ENCODE measurements at regions not wholly inside any gene's neighbourhood (a gene's known extent, or its start where the extent isn't known, plus 50 kb on each side); places are given as distances from the start of the nearest gene placed in this dataset.
"Not testable (repeated sequence)": the region's sequence is repeated elsewhere in the genome, so short reads cannot be mapped to it uniquely, and the experiment has no call there.

DNA sequence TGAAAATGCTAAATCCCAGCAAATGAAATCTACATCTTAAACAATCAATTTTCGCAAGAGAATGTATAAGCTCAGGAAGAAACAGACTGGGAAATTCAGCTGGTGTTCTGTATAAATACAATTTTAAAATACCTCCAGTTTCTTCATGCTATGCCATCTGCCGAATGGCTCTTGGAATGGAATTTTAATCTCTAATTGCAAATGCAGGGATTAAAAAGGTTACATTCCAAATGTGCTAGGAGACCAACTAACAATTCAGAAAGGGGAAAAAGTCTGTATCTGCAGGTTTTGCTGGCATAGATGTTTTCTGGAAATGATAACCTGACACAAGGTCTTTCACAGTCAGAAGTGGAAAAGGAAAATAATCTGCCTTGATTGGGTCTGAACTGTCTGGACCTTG, 379.7 kb downstream of the MAT2B start:
- Histone ChIP-seq H3K4me1 (ENCODE audit: control insufficient read depth in 5 of 5, insufficient read depth in 5 of 5, low read length in 5 of 5) (no peaks in the 10 kb centered on the region), H3K27ac (ENCODE audit: low read depth, low read length) (no peak overlapping the region), H3K36me3 (ENCODE audit: control insufficient read depth in 5 of 5, insufficient read depth in 5 of 5, low read length in 5 of 5) (no peaks in the 10 kb centered on the region), H3K9me3 (ENCODE audit: control insufficient read depth in 5 of 5, low read length in 5 of 5) (no peaks in the 10 kb centered on the region), H3K27me3 (ENCODE audit: control insufficient read depth in 5 of 5, insufficient read depth in 4 of 5, low read length in 5 of 5) (no peaks in the 10 kb centered on the region), H3K9ac (ENCODE audit: low read length in 5 of 5) (no peak overlapping the region), H3K4me3 (ENCODE audit: low read depth in 1 of 5, low read length in 5 of 5) (no peak overlapping the region)

GRCh38 chr5:163887854-163888253, 382.4 kb downstream of the MAT2B start:
- H3K36me3 ChIP-seq (ENCODE audit: control insufficient read depth in 5 of 5, insufficient read depth in 5 of 5, low read length in 5 of 5), result no peaks in the 10 kb centered on the region
- no peak overlapping the region for H3K9ac ChIP-seq (ENCODE audit: low read length in 5 of 5)
- H3K4me3 ChIP-seq (ENCODE audit: low read depth in 1 of 5, low read length in 5 of 5), result no peak overlapping the region
- no peaks in the 10 kb centered on the region for H3K9me3 ChIP-seq (ENCODE audit: control insufficient read depth in 5 of 5, low read length in 5 of 5)
- no peaks in the 10 kb centered on the region for H3K27me3 ChIP-seq (ENCODE audit: control insufficient read depth in 5 of 5, insufficient read depth in 4 of 5, low read length in 5 of 5)
- no peak overlapping the region for H3K27ac ChIP-seq (ENCODE audit: low read depth, low read length)
- H3K4me1 ChIP-seq (ENCODE audit: control insufficient read depth in 5 of 5, insufficient read depth in 5 of 5, low read length in 5 of 5), result no peaks in the 10 kb centered on the region

DNA sequence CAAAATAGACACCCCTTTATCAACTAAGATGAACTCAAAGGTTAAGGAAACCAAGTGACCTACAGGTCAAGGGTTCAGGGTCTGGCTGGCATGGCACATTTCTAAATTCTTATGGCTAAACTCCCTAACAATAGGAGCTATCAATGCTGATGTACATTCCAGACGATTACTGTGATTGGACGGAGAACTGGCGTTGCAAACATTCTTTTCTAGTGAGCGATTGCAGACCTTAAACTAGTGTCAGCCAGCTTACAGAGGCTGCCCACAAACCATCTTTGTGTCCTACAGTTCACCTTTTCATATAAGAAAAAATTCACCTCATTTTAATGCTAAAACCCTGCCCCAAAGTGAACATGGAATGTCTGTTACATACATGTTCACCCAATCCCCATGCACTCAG, 382.9 kb downstream of the MAT2B start:
- H3K27me3 ChIP-seq (ENCODE audit: control insufficient read depth in 5 of 5, insufficient read depth in 4 of 5, low read length in 5 of 5), result no peaks in the 10 kb centered on the region
- H3K4me3 ChIP-seq (ENCODE audit: low read depth in 1 of 5, low read length in 5 of 5), result no peak overlapping the region
- H3K4me1 ChIP-seq (ENCODE audit: control insufficient read depth in 5 of 5, insufficient read depth in 5 of 5, low read length in 5 of 5), result no peaks in the 10 kb centered on the region
- H3K9me3 ChIP-seq (ENCODE audit: control insufficient read depth in 5 of 5, low read length in 5 of 5), result no peaks in the 10 kb centered on the region
- no peaks in the 10 kb centered on the region for H3K36me3 ChIP-seq (ENCODE audit: control insufficient read depth in 5 of 5, insufficient read depth in 5 of 5, low read length in 5 of 5)
- H3K9ac ChIP-seq (ENCODE audit: low read length in 5 of 5), result no peak overlapping the region
- H3K27ac ChIP-seq (ENCODE audit: low read depth, low read length), result no peak overlapping the region

- no peak overlapping the region for H3K27ac ChIP-seq (ENCODE audit: low read depth, low read length)
- H3K4me3 ChIP-seq (ENCODE audit: low read depth in 1 of 5, low read length in 5 of 5), result no peak overlapping the region
- H3K9me3 ChIP-seq (ENCODE audit: control insufficient read depth in 5 of 5, low read length in 5 of 5), result no peaks in the 10 kb centered on the region
- no peaks in the 10 kb centered on the region for H3K4me1 ChIP-seq (ENCODE audit: control insufficient read depth in 5 of 5, insufficient read depth in 5 of 5, low read length in 5 of 5)
- H3K9ac ChIP-seq (ENCODE audit: low read length in 5 of 5), result no peak overlapping the region
- no peaks in the 10 kb centered on the region for H3K27me3 ChIP-seq (ENCODE audit: control insufficient read depth in 5 of 5, insufficient read depth in 4 of 5, low read length in 5 of 5)
- H3K36me3 ChIP-seq (ENCODE audit: control insufficient read depth in 5 of 5, insufficient read depth in 5 of 5, low read length in 5 of 5), result no peaks in the 10 kb centered on the region
These were observed 383.9 kb downstream of the MAT2B start for GRCh38 chr5:163889369-163889768.

GRCh38 chr5:163890261-163890660, 384.8 kb downstream of the MAT2B start:
- H3K4me1 ChIP-seq (ENCODE audit: control insufficient read depth in 5 of 5, insufficient read depth in 5 of 5, low read length in 5 of 5), result no peaks in the 10 kb centered on the region
- H3K4me3 ChIP-seq (ENCODE audit: low read depth in 1 of 5, low read length in 5 of 5), result no peak overlapping the region
- H3K27ac ChIP-seq (ENCODE audit: low read depth, low read length), result no peak overlapping the region
- no peaks in the 10 kb centered on the region for H3K9me3 ChIP-seq (ENCODE audit: control insufficient read depth in 5 of 5, low read length in 5 of 5)
- H3K27me3 ChIP-seq (ENCODE audit: control insufficient read depth in 5 of 5, insufficient read depth in 4 of 5, low read length in 5 of 5), result no peaks in the 10 kb centered on the region
- no peak overlapping the region for H3K9ac ChIP-seq (ENCODE audit: low read length in 5 of 5)
- no peaks in the 10 kb centered on the region for H3K36me3 ChIP-seq (ENCODE audit: control insufficient read depth in 5 of 5, insufficient read depth in 5 of 5, low read length in 5 of 5)

DNA sequence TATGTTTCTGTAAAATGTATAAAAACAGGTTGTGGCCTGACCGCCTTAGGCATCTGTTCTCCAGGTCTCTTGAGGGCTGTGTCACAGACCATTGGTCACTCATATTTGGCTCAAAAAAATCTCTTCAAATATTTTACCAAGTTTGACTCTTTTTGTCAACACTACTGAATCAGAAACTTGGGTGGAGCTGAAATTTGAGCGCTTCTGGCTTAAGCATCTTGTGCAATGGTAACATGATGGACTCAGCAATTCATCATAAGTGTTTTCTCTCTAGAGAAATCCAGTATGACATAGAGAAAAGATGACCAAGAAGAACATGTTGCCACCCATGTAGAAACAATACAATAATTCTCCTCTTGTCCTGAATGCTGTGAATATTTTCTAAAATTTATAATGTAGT, 387.9 kb downstream of the MAT2B start:
- Histone ChIP-seq H3K27ac (ENCODE audit: low read depth, low read length) (no peak overlapping the region), H3K36me3 (ENCODE audit: control insufficient read depth in 5 of 5, insufficient read depth in 5 of 5, low read length in 5 of 5) (no peaks in the 10 kb centered on the region), H3K4me3 (ENCODE audit: low read depth in 1 of 5, low read length in 5 of 5) (no peak overlapping the region), H3K9ac (ENCODE audit: low read length in 5 of 5) (no peak overlapping the region), H3K9me3 (ENCODE audit: control insufficient read depth in 5 of 5, low read length in 5 of 5) (no peaks in the 10 kb centered on the region), H3K4me1 (ENCODE audit: control insufficient read depth in 5 of 5, insufficient read depth in 5 of 5, low read length in 5 of 5) (no peaks in the 10 kb centered on the region), H3K27me3 (ENCODE audit: control insufficient read depth in 5 of 5, insufficient read depth in 4 of 5, low read length in 5 of 5) (no peaks in the 10 kb centered on the region)

DNA sequence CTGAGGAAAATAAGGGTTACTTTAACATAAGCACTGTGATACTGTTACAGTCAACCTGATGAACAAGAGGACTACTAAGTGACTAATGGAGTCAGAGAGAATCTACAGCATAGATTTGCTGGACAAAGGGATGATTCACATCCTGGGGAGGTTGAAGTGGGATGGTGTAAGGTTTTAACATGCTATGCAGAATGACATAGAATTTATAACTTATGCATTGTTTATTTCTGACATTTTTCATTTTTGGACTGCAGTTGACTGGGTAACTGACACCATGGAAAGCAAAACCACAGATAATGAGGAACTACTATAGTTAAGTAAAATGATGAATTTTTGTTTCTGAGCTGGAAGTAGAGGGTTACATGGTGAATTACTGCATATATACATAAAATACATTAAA, 389.2 kb downstream of the MAT2B start:
- H3K9ac ChIP-seq (ENCODE audit: low read length in 5 of 5), result no peak overlapping the region
- H3K27ac ChIP-seq (ENCODE audit: low read depth, low read length), result no peak overlapping the region
- no peaks in the 10 kb centered on the region for H3K27me3 ChIP-seq (ENCODE audit: control insufficient read depth in 5 of 5, insufficient read depth in 4 of 5, low read length in 5 of 5)
- no peaks in the 10 kb centered on the region for H3K4me1 ChIP-seq (ENCODE audit: control insufficient read depth in 5 of 5, insufficient read depth in 5 of 5, low read length in 5 of 5)
- no peaks in the 10 kb centered on the region for H3K36me3 ChIP-seq (ENCODE audit: control insufficient read depth in 5 of 5, insufficient read depth in 5 of 5, low read length in 5 of 5)
- H3K4me3 ChIP-seq (ENCODE audit: low read depth in 1 of 5, low read length in 5 of 5), result no peak overlapping the region
- H3K9me3 ChIP-seq (ENCODE audit: control insufficient read depth in 5 of 5, low read length in 5 of 5), result no peaks in the 10 kb centered on the region

- H3K27ac ChIP-seq (ENCODE audit: low read depth, low read length), result no peak overlapping the region
- H3K36me3 ChIP-seq (ENCODE audit: control insufficient read depth in 5 of 5, insufficient read depth in 5 of 5, low read length in 5 of 5), result no peaks in the 10 kb centered on the region
- H3K9ac ChIP-seq (ENCODE audit: low read length in 5 of 5), result no peak overlapping the region
- no peak overlapping the region for H3K4me3 ChIP-seq (ENCODE audit: low read depth in 1 of 5, low read length in 5 of 5)
- H3K9me3 ChIP-seq (ENCODE audit: control insufficient read depth in 5 of 5, low read length in 5 of 5), result peaks cover 0 to 7% (median 3%) of the 10 kb centered on the region in 5 donors
- no peaks in the 10 kb centered on the region for H3K27me3 ChIP-seq (ENCODE audit: control insufficient read depth in 5 of 5, insufficient read depth in 4 of 5, low read length in 5 of 5)
- H3K4me1 ChIP-seq (ENCODE audit: control insufficient read depth in 5 of 5, insufficient read depth in 5 of 5, low read length in 5 of 5), result no peaks in the 10 kb centered on the region
These were observed 393.5 kb downstream of the MAT2B start for GRCh38 chr5:163898873-163899272.

DNA sequence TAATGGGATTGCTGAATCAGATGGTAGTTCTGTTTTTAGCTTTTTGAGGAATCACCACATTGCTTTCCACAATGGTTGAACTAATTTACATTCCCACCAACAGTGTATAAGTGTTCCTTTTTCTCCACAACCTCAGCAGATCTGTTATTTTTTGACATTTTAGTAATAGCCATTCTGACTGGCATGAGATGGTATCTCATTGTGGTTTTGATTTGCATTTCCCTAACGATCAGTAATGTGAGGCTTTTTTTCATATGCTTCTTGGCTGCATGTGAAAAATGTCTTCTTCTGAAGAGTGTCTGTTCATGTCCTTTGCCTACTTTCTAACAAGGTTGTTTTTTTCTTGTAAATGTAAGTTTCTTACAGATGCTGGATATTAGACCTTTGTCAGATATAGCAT, 402.4 kb downstream of the MAT2B start:
- H3K36me3 ChIP-seq (ENCODE audit: control insufficient read depth in 5 of 5, insufficient read depth in 5 of 5, low read length in 5 of 5); H3K27me3 ChIP-seq (ENCODE audit: control insufficient read depth in 5 of 5, insufficient read depth in 4 of 5, low read length in 5 of 5); H3K4me3 ChIP-seq (ENCODE audit: low read depth in 1 of 5, low read length in 5 of 5); H3K27ac ChIP-seq (ENCODE audit: low read depth, low read length); H3K4me1 ChIP-seq (ENCODE audit: control insufficient read depth in 5 of 5, insufficient read depth in 5 of 5, low read length in 5 of 5); H3K9ac ChIP-seq (ENCODE audit: low read length in 5 of 5); H3K9me3 ChIP-seq (ENCODE audit: control insufficient read depth in 5 of 5, low read length in 5 of 5): not testable (repeated sequence)

GRCh38 chr5:163908253-163908652, 402.8 kb downstream of the MAT2B start:
- Histone ChIP-seq H3K4me1 (ENCODE audit: control insufficient read depth in 5 of 5, insufficient read depth in 5 of 5, low read length in 5 of 5) (peaks cover 0 to 6% (median 0%) of the 10 kb centered on the region in 5 donors), H3K9me3 (ENCODE audit: control insufficient read depth in 5 of 5, low read length in 5 of 5) (peaks cover 0 to under 1% (median 0%) of the 10 kb centered on the region in 5 donors), H3K4me3 (ENCODE audit: low read depth in 1 of 5, low read length in 5 of 5) (no peak overlapping the region), H3K27me3 (ENCODE audit: control insufficient read depth in 5 of 5, insufficient read depth in 4 of 5, low read length in 5 of 5) (no peaks in the 10 kb centered on the region), H3K9ac (ENCODE audit: low read length in 5 of 5) (no peak overlapping the region), H3K27ac (ENCODE audit: low read depth, low read length) (no peak overlapping the region), H3K36me3 (ENCODE audit: control insufficient read depth in 5 of 5, insufficient read depth in 5 of 5, low read length in 5 of 5) (no peaks in the 10 kb centered on the region)

GRCh38 chr5:163910226-163910625, 404.8 kb downstream of the MAT2B start:
- Histone ChIP-seq H3K27me3 (ENCODE audit: control insufficient read depth in 5 of 5, insufficient read depth in 4 of 5, low read length in 5 of 5) (no peaks in the 10 kb centered on the region), H3K9me3 (ENCODE audit: control insufficient read depth in 5 of 5, low read length in 5 of 5) (no peaks in the 10 kb centered on the region), H3K4me1 (ENCODE audit: control insufficient read depth in 5 of 5, insufficient read depth in 5 of 5, low read length in 5 of 5) (peaks cover 0 to 9% (median 2%) of the 10 kb centered on the region in 5 donors), H3K36me3 (ENCODE audit: control insufficient read depth in 5 of 5, insufficient read depth in 5 of 5, low read length in 5 of 5) (no peaks in the 10 kb centered on the region), H3K4me3 (ENCODE audit: low read depth in 1 of 5, low read length in 5 of 5) (no peak overlapping the region), H3K27ac (ENCODE audit: low read depth, low read length) (no peak overlapping the region), H3K9ac (ENCODE audit: low read length in 5 of 5) (no peak overlapping the region)

Measured in subcutaneous abdominal adipose tissue (tissue), 5 donors.